IPS-18c (cell line): ENCODE measurements at regions not wholly inside any gene's neighbourhood (a gene's known extent, or its start where the extent isn't known, plus 50 kb on each side); places are given as distances from the start of the nearest gene placed in this dataset.
"Not testable (repeated sequence)": the region's sequence is repeated elsewhere in the genome, so short reads cannot be mapped to it uniquely, and the experiment has no call there.

Experiments
- H3K4me3 ChIP-seq: 2 replicates; pipeline ENCODE4 v1.7.0; 2013; ENCODE audit warnings: low read depth, mild to moderate bottlenecking, low read length, moderate library complexity; ENCODE audit not compliant: insufficient read depth
- H3K9me3 ChIP-seq: one replicate; pipeline ENCODE4 v1.6.1; 2013; ENCODE audit warnings: mild to moderate bottlenecking, low read length, moderate library complexity; ENCODE audit not compliant: control insufficient read depth, insufficient read depth

DNA sequence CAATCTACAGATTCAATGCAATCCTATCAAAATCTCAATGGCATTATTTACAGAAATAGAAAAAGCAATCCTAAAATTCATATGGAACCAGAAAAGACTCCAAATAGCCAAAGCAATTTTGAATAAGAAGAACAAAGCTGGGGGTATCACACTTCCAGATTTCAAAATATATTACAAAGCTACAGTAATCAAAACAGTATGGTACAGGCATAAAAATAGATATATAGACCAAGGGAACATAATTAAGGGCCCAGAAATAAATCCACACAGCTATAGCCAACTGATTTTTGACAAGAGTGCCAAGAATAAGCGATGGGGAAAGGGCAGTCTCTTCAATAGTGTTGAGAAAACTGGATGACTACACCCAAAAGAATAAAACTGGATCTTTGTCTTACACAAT is 251.9 kb upstream of the FOXK1 start:
- no peaks in the 10 kb centered on the region for H3K9me3 ChIP-seq
- H3K4me3 ChIP-seq = no peak overlapping the region

GRCh38 chr7:4434306-4434705 is 247.8 kb upstream of the FOXK1 start:
- Histone ChIP-seq H3K9me3 (peaks cover 2% of the 10 kb centered on the region), H3K4me3 (no peak overlapping the region)

DNA sequence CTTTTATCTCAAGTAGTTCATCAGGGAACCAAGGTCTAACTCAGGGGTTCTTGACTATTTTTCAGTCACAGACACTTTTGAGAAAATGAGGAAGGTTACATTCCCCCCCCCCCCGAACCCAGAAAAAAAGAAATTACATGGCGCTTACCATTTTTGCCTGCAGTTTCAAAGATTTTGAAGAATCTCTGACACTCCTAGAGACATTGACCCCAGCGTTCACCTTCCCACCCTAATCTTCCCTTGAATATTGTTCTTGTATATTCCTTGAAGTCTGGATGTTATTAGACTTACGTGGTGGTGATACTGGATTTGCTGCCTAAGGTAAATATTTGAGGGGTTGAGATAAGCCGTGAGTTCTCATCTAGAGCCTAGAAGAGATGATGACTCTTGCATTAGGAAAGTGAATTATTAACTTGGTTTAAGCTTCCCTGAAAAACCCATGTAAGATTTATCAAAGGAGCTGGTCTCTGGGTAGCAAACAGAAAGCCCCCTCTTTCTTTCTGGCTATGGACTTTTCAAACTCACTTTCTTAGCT is 245.7 kb upstream of the FOXK1 start:
- Histone ChIP-seq H3K9me3 (peaks cover 2% of the 10 kb centered on the region), H3K4me3 (no peak overlapping the region)

- Histone ChIP-seq H3K9me3 (peaks cover 2% of the 10 kb centered on the region), H3K4me3 (no peak overlapping the region)
These were observed 245.2 kb upstream of the FOXK1 start for GRCh38 chr7:4436936-4437335.

- Histone ChIP-seq H3K9me3 (peaks cover 2% of the 10 kb centered on the region), H3K4me3 (no peak overlapping the region)
These were observed 244.2 kb upstream of the FOXK1 start for GRCh38 chr7:4437916-4438315.

DNA sequence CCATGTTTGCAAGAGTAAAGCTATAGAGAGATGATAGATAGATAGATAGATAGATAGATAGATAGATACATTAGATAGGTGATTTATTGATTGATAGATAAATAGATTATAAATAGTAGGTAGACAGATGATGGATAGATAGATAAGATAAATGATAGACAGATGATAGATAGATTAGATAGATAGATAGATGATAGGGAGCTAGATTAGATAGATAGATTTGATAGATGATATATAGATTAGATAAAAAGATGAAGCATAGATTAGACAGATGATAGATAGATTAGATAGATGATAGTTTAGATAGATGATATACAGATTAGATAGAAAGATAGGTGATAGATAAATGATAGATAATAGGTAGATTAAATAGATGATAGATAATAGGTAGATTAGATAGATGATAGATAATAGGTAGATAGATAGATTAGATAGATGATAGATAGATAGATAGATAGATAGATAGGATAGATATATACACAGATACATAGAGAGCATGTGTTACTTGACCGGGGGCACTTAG is 243.3 kb upstream of the FOXK1 start:
- H3K4me3 ChIP-seq = no peak overlapping the region

DNA sequence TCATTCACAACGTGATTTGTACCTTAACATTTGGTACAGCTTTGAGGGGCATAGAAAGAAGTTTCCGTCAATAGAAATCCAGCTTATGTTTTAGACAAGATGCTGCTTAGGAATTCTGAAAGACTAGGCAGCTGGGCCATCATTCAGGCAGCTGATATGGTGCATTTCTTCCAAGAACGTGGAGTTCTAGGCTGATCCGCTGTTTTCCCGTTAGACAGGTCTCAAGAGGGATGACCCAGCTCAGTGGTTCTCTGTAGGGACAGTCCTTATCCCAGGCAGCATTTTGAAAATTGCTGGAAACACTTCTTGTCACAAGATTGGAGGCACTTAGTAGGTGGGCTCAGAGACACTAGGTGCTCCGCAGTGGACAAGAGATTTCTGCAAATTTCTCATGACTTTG is 242.7 kb upstream of the FOXK1 start:
- H3K9me3 ChIP-seq = peaks cover 2% of the 10 kb centered on the region
- no peak overlapping the region for H3K4me3 ChIP-seq

More for the DNA sequence above, 243.3 kb upstream of the FOXK1 start:
- peaks cover 2% of the 10 kb centered on the region for H3K9me3 ChIP-seq

DNA sequence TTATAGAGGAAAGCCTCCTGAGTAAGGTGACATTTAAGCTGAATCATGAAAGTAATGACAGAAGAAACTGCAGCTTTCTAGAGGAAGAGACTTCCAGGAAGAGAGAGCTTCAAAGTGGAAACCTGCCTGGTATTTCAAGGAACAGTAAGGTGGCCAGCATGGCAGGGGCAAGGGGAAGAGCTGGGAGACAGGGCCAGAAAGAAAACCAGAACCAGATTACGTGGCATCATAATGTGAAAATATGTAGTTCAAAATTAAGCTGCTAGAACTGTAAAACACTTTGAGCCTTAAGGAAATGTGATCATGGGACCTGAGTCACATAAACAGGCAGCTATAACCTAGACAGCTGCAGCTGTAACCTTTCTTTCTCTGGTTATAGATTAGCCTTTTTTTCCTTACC is 238.0 kb upstream of the FOXK1 start:
- Histone ChIP-seq H3K9me3 (peaks cover 3% of the 10 kb centered on the region), H3K4me3 (no peak overlapping the region)

DNA sequence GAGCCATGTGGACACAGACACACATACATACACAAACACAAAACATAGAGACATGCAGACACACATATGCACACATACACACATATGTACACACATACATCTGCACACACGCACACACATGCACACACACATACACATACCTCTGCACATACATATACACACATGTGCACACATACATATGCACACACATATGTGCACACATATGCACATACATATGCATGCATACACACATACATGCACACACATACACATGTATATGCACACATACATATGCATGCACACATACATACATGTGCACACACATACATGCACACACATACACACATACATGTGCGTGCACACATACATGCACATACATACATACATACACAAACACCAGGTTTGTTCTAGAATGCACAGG is 236.3 kb upstream of the FOXK1 start:
- Histone ChIP-seq H3K9me3 (peaks cover 3% of the 10 kb centered on the region), H3K4me3 (no peak overlapping the region)

DNA sequence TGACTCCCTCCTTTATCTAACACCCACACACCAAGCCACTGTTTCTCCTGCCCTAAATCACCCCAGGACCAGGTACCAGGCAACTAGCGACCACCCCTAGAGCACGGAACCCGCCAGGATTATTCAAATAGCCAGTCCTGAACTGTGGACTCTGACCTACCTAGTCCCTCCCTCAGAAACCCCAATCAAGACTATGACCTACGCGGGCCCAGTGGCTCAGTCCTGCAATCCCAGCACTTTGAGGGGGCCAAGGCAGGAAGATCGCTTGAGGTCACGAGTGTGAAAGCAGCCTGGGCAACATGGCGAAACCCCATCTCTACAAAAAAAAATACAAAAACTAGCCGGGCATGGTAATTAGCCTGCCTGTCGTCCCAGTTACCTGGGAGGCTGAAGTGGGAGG is 232.8 kb upstream of the FOXK1 start:
- no peak overlapping the region for H3K4me3 ChIP-seq

GRCh38 chr7:4450483-4450882 is 231.6 kb upstream of the FOXK1 start:
- H3K9me3 ChIP-seq = peaks cover 3% of the 10 kb centered on the region
- H3K4me3 ChIP-seq = no peak overlapping the region

More for the DNA sequence above, 232.8 kb upstream of the FOXK1 start:
- H3K9me3 ChIP-seq = peaks cover 3% of the 10 kb centered on the region

DNA sequence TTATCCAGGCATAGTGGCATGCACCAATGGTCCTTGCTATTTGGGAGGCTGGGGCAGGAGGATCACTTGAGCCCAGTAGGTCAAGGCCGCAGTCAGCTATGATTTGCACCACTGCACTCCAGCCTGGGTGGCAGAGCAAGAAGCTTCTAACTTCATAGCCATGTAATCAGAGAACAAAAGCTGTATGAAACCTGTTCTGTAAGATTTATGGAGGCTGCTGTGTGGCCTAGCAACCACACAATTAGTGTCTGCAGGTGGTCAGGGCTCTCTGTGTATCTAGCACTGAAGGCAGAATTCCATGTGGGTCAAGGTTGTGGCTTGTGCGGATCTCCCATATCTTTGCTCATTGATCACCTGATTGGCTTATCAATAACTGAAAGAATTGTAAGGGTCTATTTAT is 221.5 kb upstream of the FOXK1 start:
- Histone ChIP-seq H3K9me3 (no peaks in the 10 kb centered on the region), H3K4me3 (no peak overlapping the region)

- no peak overlapping the region for H3K4me3 ChIP-seq
- H3K9me3 ChIP-seq = no peaks in the 10 kb centered on the region
These were observed 220.6 kb upstream of the FOXK1 start for GRCh38 chr7:4461531-4461930.

DNA sequence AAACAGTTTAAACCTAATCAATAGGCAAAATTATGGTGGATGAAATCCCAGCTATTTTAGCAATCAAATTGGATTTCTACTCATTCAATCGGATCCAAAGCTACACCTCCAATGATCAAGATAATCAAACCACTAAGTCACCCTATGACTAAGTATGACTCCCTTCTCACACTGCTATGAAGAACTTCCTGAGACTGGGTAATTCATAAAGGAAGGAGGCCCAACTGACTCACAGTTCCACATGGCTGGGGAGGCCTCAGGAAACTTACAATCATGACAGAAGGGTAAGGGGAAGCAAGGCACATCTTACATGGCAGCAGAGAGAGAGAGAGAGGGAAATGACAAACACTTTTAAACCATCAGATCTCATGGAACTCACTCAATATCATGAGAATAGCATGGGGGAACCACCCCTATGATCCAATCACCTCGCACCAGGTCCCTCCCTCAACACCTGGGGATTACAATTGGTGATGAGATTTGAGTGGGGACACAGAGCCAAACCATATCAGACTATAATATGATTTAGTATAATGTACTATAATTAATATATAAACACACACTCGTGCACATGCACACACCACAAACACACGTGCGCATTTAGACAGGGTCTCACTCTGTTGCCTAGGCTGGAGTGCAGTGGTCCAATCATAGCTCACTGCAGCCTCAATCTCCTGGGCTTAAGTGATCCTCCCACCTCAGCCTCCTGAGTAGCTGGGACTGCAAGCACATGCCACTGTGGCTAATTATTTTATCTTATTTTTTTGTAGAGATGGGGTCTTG is 213.6 kb upstream of the FOXK1 start:
- H3K4me3 ChIP-seq = no peak overlapping the region
- H3K9me3 ChIP-seq = no peaks in the 10 kb centered on the region

DNA sequence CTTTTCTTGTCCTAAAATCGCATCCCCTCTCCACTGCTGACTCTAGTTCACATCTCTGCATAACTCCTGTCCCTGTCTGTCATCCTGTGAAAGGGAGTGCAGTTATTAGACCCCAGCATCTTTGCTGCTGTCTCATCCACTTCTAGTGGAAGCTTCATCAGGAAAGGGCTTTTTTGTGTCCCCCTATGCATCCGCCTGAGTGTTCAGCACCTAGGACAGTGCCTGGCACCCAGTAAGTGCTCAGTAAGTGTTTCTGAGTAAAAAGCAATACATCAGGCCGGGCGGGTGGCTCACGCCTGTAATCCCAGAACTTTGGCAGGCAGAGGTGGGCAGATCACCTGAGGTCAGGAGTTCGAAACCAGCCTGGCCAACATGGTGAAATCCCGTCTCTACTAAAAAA is 211.8 kb upstream of the FOXK1 start:
- no peaks in the 10 kb centered on the region for H3K9me3 ChIP-seq

DNA sequence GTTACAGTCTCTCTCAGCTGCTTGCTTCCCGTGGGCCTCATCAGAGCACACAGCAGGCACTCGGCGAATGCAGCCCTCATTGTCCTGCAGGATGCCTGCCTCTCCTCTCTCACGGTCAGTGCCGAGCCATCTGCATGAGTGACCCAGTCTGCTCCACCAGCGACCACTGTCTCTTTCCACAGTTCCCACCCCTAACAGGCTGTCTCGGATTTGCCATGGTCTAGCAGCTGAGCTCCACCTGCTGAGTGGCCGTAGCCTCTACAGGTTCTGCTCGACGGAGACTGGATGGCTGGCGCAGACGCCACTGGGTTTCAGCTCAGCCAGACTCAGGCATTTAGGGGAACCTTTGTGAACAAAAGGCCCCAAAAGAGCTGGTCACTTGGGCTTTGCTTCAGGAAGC is 209.4 kb upstream of the FOXK1 start:
- Histone ChIP-seq H3K4me3 (no peak overlapping the region), H3K9me3 (no peaks in the 10 kb centered on the region)

More for the DNA sequence above, 211.8 kb upstream of the FOXK1 start:
- H3K4me3 ChIP-seq = no peak overlapping the region

- no peak overlapping the region for H3K4me3 ChIP-seq
- no peaks in the 10 kb centered on the region for H3K9me3 ChIP-seq
These were observed 202.6 kb upstream of the FOXK1 start for GRCh38 chr7:4479367-4480039.

DNA sequence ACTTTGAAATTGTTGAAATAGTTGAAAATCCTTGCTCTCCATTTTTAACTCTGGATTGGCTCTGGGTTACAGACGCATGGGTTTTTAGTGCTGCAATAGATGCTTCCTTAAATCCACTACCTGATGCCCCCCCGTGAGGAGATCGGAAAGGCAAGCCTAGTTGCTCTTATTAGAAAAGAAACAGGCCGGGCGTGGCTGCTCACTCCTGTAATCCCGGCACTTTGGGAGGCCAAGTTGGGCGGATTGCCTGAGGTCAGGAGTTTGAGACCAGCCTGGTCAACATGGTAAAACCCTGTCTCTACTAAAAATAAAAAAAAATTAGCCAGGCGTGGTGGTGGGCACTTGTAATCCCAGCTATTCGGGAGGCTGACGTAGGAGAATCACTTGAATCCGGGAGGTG is 202.0 kb upstream of the FOXK1 start:
- not testable (repeated sequence) for H3K4me3 ChIP-seq, H3K9me3 ChIP-seq
